HCT116 (cell line): ENCODE measurements at regions not wholly inside any gene's neighbourhood (a gene's known extent, or its start where the extent isn't known, plus 50 kb on each side); places are given as distances from the start of the nearest gene placed in this dataset.

Experiments
- POLR2A ChIP-seq: IDR thresholded peaks from 2 replicates; pipeline ENCODE4 v1.7.0; 2011; ENCODE audit warnings: borderline replicate concordance; ENCODE audit not compliant: insufficient read depth, insufficient read length; ENCODE audit errors: extremely low read depth
- TF ChIP-seq, protein P1 (sequence below): IDR thresholded peaks from 2 replicates; pipeline ENCODE4 v1.6.1; 2012; ENCODE audit warnings: low read depth
- TF ChIP-seq, protein P2 (sequence below), 3 experiments: fragments of 200-600 bp in 1 of 3; sonication (generic) in 1 of 3; IDR thresholded peaks in 2 of 3; conservative IDR thresholded peaks in 1 of 3; 2 replicates each; pipeline ENCODE4 v1.5.1; 2012 to 2017; ENCODE audit warnings: low read depth in 2 of 3, low read length in 2 of 3, antibody characterized with exemption in 1 of 3, borderline replicate concordance in 1 of 3, control low read depth in 1 of 3, mild to moderate bottlenecking in 1 of 3, mixed read lengths in 1 of 3, mixed run types in 1 of 3, moderate library complexity in 1 of 3; ENCODE audit not compliant: insufficient read depth in 1 of 3

DNA sequence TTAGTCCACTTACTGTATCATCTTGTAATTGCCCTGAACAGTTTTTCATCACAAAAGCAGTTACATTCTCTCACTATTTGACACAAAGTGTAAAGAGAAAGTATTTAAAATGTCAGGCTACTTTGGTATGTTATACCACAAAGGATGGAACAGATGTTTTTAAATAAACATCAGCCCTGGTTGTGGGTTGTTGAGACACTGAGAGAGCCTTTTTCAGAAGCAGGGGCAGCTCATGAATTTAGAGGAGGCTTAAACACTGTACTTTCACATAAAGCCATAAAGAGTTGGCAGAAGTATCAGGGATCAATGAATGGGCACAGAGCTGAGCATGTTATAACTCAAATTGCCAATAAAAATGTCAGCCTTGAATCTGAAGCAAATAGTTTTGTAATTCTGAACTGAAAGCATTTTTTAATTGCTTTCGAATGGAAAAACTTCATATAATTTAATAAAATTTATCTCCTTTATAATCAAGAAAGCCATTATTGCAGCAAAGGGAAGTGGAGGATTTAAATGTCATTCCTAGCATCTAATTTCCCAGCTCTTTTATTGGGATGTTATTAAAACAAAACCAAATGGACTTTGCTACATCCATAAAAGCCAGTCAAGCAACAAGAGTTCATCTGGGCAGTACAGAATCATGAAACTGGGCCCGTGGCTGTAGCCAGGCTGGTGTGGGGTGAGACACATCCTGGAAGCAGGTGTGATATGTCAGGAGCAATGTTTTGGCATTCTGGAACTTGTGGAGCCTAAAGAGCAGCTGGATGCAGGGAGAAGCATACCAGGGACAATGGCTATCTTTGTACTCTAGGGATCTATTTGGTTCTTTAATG lies 95.1 kb upstream of the NT5C1B start:
- TF ChIP-seq, protein P1, sequence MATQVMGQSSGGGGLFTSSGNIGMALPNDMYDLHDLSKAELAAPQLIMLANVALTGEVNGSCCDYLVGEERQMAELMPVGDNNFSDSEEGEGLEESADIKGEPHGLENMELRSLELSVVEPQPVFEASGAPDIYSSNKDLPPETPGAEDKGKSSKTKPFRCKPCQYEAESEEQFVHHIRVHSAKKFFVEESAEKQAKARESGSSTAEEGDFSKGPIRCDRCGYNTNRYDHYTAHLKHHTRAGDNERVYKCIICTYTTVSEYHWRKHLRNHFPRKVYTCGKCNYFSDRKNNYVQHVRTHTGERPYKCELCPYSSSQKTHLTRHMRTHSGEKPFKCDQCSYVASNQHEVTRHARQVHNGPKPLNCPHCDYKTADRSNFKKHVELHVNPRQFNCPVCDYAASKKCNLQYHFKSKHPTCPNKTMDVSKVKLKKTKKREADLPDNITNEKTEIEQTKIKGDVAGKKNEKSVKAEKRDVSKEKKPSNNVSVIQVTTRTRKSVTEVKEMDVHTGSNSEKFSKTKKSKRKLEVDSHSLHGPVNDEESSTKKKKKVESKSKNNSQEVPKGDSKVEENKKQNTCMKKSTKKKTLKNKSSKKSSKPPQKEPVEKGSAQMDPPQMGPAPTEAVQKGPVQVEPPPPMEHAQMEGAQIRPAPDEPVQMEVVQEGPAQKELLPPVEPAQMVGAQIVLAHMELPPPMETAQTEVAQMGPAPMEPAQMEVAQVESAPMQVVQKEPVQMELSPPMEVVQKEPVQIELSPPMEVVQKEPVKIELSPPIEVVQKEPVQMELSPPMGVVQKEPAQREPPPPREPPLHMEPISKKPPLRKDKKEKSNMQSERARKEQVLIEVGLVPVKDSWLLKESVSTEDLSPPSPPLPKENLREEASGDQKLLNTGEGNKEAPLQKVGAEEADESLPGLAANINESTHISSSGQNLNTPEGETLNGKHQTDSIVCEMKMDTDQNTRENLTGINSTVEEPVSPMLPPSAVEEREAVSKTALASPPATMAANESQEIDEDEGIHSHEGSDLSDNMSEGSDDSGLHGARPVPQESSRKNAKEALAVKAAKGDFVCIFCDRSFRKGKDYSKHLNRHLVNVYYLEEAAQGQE, result no peak
- TF ChIP-seq, protein P2, sequence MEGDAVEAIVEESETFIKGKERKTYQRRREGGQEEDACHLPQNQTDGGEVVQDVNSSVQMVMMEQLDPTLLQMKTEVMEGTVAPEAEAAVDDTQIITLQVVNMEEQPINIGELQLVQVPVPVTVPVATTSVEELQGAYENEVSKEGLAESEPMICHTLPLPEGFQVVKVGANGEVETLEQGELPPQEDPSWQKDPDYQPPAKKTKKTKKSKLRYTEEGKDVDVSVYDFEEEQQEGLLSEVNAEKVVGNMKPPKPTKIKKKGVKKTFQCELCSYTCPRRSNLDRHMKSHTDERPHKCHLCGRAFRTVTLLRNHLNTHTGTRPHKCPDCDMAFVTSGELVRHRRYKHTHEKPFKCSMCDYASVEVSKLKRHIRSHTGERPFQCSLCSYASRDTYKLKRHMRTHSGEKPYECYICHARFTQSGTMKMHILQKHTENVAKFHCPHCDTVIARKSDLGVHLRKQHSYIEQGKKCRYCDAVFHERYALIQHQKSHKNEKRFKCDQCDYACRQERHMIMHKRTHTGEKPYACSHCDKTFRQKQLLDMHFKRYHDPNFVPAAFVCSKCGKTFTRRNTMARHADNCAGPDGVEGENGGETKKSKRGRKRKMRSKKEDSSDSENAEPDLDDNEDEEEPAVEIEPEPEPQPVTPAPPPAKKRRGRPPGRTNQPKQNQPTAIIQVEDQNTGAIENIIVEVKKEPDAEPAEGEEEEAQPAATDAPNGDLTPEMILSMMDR (IDR thresholded peaks at IDR 0.05 in 2 of 3, conservative IDR thresholded peaks at IDR 0.05 in 1 of 3; ENCODE audit: borderline replicate concordance in 1 of 3, insufficient read depth in 1 of 3, low read depth in 2 of 3, low read length in 2 of 3), result no peak
- no peak for TF ChIP-seq POLR2A
